ENCODE measurements at regions not wholly inside any gene's neighbourhood (a gene's known extent, or its start where the extent isn't known, plus 50 kb on each side); places are given as distances from the start of the nearest gene placed in this dataset.

DNA sequence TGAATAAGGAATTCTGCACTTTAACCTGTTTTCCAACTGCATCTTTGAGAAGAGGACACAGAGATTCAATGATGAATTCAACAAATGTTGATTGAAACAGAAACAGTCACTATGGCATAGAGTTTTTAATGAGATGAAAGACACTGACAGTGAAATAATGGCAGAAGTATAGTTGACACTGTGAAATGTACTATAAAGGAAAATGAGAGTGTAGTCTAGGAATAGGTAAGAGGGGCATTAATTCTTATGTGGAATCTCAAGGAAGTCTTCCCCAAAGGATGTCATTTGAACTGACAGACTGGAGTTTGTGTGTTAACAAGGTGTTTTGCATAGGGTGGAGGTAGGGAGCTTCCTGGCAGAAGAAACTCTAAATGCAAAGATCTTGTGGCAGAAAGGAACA is 566.2 kb downstream of the TDRD15 start:
- POLR2A ChIA-PET = no interaction called here
- no peaks in the 10 kb centered on the region for H3K9me3 Mint-ChIP-seq
- CTCF ChIA-PET = no interaction called here
- no peaks in the 10 kb centered on the region for H3K27me3 Mint-ChIP-seq (ENCODE audit: low read depth)
- H3K4me1 Mint-ChIP-seq = no peaks in the 10 kb centered on the region
- TF ChIP-seq, protein P1, sequence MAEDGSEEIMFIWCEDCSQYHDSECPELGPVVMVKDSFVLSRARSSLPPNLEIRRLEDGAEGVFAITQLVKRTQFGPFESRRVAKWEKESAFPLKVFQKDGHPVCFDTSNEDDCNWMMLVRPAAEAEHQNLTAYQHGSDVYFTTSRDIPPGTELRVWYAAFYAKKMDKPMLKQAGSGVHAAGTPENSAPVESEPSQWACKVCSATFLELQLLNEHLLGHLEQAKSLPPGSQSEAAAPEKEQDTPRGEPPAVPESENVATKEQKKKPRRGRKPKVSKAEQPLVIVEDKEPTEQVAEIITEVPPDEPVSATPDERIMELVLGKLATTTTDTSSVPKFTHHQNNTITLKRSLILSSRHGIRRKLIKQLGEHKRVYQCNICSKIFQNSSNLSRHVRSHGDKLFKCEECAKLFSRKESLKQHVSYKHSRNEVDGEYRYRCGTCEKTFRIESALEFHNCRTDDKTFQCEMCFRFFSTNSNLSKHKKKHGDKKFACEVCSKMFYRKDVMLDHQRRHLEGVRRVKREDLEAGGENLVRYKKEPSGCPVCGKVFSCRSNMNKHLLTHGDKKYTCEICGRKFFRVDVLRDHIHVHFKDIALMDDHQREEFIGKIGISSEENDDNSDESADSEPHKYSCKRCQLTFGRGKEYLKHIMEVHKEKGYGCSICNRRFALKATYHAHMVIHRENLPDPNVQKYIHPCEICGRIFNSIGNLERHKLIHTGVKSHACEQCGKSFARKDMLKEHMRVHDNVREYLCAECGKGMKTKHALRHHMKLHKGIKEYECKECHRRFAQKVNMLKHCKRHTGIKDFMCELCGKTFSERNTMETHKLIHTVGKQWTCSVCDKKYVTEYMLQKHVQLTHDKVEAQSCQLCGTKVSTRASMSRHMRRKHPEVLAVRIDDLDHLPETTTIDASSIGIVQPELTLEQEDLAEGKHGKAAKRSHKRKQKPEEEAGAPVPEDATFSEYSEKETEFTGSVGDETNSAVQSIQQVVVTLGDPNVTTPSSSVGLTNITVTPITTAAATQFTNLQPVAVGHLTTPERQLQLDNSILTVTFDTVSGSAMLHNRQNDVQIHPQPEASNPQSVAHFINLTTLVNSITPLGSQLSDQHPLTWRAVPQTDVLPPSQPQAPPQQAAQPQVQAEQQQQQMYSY (CRISPR knock-in tag; IDR thresholded peaks at IDR 0.05) = no peak
- TF ChIP-seq ZNF423 (CRISPR knock-in tag; IDR thresholded peaks at IDR 0.05) (no peak), JUN (CRISPR knock-in tag; IDR thresholded peaks at IDR 0.05) (no peak), MYBL2 (CRISPR knock-in tag; IDR thresholded peaks at IDR 0.05) (no peak), SP1 (CRISPR knock-in tag; conservative IDR thresholded peaks at IDR 0.05) (no peak), GABPB1 (CRISPR knock-in tag; IDR thresholded peaks at IDR 0.05) (no peak), TEAD4 (CRISPR knock-in tag; IDR thresholded peaks at IDR 0.05) (no peak), HMGA2 (CRISPR knock-in tag; IDR thresholded peaks at IDR 0.05) (no peak), ZNF219 (CRISPR knock-in tag; IDR thresholded peaks at IDR 0.05; ENCODE audit: borderline replicate concordance) (no peak), TP53 (CRISPR knock-in tag; IDR thresholded peaks at IDR 0.05) (no peak)
- TF ChIP-seq, protein P2, sequence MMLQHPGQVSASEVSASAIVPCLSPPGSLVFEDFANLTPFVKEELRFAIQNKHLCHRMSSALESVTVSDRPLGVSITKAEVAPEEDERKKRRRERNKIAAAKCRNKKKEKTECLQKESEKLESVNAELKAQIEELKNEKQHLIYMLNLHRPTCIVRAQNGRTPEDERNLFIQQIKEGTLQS (CRISPR knock-in tag; conservative IDR thresholded peaks at IDR 0.05) = no peak
- TF ChIP-seq, protein P3, sequence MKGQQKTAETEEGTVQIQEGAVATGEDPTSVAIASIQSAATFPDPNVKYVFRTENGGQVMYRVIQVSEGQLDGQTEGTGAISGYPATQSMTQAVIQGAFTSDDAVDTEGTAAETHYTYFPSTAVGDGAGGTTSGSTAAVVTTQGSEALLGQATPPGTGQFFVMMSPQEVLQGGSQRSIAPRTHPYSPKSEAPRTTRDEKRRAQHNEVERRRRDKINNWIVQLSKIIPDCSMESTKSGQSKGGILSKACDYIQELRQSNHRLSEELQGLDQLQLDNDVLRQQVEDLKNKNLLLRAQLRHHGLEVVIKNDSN (CRISPR knock-in tag; IDR thresholded peaks at IDR 0.05) = no peak
- TF ChIP-seq, protein P4, sequence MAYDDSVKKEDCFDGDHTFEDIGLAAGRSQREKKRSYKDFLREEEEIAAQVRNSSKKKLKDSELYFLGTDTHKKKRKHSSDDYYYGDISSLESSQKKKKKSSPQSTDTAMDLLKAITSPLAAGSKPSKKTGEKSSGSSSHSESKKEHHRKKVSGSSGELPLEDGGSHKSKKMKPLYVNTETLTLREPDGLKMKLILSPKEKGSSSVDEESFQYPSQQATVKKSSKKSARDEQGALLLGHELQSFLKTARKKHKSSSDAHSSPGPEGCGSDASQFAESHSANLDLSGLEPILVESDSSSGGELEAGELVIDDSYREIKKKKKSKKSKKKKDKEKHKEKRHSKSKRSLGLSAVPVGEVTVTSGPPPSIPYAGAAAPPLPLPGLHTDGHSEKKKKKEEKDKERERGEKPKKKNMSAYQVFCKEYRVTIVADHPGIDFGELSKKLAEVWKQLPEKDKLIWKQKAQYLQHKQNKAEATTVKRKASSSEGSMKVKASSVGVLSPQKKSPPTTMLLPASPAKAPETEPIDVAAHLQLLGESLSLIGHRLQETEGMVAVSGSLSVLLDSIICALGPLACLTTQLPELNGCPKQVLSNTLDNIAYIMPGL (CRISPR knock-in tag; IDR thresholded peaks at IDR 0.05) = no peak
- TF ChIP-seq, protein P5, sequence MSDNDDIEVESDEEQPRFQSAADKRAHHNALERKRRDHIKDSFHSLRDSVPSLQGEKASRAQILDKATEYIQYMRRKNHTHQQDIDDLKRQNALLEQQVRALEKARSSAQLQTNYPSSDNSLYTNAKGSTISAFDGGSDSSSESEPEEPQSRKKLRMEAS (CRISPR knock-in tag; IDR thresholded peaks at IDR 0.05) = no peak
- TF ChIP-seq, protein P6, sequence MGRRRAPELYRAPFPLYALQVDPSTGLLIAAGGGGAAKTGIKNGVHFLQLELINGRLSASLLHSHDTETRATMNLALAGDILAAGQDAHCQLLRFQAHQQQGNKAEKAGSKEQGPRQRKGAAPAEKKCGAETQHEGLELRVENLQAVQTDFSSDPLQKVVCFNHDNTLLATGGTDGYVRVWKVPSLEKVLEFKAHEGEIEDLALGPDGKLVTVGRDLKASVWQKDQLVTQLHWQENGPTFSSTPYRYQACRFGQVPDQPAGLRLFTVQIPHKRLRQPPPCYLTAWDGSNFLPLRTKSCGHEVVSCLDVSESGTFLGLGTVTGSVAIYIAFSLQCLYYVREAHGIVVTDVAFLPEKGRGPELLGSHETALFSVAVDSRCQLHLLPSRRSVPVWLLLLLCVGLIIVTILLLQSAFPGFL (CRISPR knock-in tag; IDR thresholded peaks at IDR 0.05; ENCODE audit: borderline replicate concordance) = no peak
- TF ChIP-seq, protein P7, sequence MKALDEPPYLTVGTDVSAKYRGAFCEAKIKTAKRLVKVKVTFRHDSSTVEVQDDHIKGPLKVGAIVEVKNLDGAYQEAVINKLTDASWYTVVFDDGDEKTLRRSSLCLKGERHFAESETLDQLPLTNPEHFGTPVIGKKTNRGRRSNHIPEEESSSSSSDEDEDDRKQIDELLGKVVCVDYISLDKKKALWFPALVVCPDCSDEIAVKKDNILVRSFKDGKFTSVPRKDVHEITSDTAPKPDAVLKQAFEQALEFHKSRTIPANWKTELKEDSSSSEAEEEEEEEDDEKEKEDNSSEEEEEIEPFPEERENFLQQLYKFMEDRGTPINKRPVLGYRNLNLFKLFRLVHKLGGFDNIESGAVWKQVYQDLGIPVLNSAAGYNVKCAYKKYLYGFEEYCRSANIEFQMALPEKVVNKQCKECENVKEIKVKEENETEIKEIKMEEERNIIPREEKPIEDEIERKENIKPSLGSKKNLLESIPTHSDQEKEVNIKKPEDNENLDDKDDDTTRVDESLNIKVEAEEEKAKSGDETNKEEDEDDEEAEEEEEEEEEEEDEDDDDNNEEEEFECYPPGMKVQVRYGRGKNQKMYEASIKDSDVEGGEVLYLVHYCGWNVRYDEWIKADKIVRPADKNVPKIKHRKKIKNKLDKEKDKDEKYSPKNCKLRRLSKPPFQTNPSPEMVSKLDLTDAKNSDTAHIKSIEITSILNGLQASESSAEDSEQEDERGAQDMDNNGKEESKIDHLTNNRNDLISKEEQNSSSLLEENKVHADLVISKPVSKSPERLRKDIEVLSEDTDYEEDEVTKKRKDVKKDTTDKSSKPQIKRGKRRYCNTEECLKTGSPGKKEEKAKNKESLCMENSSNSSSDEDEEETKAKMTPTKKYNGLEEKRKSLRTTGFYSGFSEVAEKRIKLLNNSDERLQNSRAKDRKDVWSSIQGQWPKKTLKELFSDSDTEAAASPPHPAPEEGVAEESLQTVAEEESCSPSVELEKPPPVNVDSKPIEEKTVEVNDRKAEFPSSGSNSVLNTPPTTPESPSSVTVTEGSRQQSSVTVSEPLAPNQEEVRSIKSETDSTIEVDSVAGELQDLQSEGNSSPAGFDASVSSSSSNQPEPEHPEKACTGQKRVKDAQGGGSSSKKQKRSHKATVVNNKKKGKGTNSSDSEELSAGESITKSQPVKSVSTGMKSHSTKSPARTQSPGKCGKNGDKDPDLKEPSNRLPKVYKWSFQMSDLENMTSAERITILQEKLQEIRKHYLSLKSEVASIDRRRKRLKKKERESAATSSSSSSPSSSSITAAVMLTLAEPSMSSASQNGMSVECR (CRISPR knock-in tag; IDR thresholded peaks at IDR 0.05; ENCODE audit: borderline replicate concordance) = no peak
- TF ChIP-seq, protein P8, sequence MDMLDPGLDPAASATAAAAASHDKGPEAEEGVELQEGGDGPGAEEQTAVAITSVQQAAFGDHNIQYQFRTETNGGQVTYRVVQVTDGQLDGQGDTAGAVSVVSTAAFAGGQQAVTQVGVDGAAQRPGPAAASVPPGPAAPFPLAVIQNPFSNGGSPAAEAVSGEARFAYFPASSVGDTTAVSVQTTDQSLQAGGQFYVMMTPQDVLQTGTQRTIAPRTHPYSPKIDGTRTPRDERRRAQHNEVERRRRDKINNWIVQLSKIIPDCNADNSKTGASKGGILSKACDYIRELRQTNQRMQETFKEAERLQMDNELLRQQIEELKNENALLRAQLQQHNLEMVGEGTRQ (CRISPR knock-in tag; IDR thresholded peaks at IDR 0.05) = no peak
- TF ChIP-seq, protein P9, sequence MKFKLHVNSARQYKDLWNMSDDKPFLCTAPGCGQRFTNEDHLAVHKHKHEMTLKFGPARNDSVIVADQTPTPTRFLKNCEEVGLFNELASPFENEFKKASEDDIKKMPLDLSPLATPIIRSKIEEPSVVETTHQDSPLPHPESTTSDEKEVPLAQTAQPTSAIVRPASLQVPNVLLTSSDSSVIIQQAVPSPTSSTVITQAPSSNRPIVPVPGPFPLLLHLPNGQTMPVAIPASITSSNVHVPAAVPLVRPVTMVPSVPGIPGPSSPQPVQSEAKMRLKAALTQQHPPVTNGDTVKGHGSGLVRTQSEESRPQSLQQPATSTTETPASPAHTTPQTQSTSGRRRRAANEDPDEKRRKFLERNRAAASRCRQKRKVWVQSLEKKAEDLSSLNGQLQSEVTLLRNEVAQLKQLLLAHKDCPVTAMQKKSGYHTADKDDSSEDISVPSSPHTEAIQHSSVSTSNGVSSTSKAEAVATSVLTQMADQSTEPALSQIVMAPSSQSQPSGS (CRISPR knock-in tag; IDR thresholded peaks at IDR 0.05; ENCODE audit: borderline replicate concordance, low read depth) = no peak
- TF ChIP-seq, protein P10, sequence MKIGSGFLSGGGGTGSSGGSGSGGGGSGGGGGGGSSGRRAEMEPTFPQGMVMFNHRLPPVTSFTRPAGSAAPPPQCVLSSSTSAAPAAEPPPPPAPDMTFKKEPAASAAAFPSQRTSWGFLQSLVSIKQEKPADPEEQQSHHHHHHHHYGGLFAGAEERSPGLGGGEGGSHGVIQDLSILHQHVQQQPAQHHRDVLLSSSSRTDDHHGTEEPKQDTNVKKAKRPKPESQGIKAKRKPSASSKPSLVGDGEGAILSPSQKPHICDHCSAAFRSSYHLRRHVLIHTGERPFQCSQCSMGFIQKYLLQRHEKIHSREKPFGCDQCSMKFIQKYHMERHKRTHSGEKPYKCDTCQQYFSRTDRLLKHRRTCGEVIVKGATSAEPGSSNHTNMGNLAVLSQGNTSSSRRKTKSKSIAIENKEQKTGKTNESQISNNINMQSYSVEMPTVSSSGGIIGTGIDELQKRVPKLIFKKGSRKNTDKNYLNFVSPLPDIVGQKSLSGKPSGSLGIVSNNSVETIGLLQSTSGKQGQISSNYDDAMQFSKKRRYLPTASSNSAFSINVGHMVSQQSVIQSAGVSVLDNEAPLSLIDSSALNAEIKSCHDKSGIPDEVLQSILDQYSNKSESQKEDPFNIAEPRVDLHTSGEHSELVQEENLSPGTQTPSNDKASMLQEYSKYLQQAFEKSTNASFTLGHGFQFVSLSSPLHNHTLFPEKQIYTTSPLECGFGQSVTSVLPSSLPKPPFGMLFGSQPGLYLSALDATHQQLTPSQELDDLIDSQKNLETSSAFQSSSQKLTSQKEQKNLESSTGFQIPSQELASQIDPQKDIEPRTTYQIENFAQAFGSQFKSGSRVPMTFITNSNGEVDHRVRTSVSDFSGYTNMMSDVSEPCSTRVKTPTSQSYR (CRISPR knock-in tag; IDR thresholded peaks at IDR 0.05) = no peak
- no peaks in the 10 kb centered on the region for H3K36me3 Mint-ChIP-seq
- H3K27ac Mint-ChIP-seq = no peak overlapping the region
- no peak for DNase-seq (ENCODE audit: low spot score)
- no peak overlapping the region for H3K4me3 Mint-ChIP-seq
- ATAC-seq = no peak

All from WTC11 (cell line).